ENCODE measurements at regions not wholly inside any gene's neighbourhood (a gene's known extent, or its start where the extent isn't known, plus 50 kb on each side); places are given as distances from the start of the nearest gene placed in this dataset.

GRCh38 chr4:183834252-183834651 lies 70.9 kb upstream of the STOX2 start:
- no peak for TF ChIP-seq CTCF (IDR thresholded peaks at IDR 0.05; ENCODE audit: low read depth, low read length)
- H3K4me3 ChIP-seq (ENCODE audit: low read depth, low read length), result no peak overlapping the region

GRCh38 chr4:183837222-183837621 lies 67.9 kb upstream of the STOX2 start:
- no peak overlapping the region for H3K4me3 ChIP-seq (ENCODE audit: low read depth, low read length)
- no peak for TF ChIP-seq CTCF (IDR thresholded peaks at IDR 0.05; ENCODE audit: low read depth, low read length)

- no peak for TF ChIP-seq CTCF (IDR thresholded peaks at IDR 0.05; ENCODE audit: low read depth, low read length)
- no peak overlapping the region for H3K4me3 ChIP-seq (ENCODE audit: low read depth, low read length)
Measured at GRCh38 chr4:183838987-183839712, 66.0 kb upstream of the STOX2 start.

- TF ChIP-seq CTCF (IDR thresholded peaks at IDR 0.05; ENCODE audit: low read depth, low read length), result peak; percentile 69
- H3K4me3 ChIP-seq (ENCODE audit: low read depth, low read length), result no peak overlapping the region
Measured at GRCh38 chr4:183840311-183840710, 64.8 kb upstream of the STOX2 start.

GRCh38 chr4:183841001-183841400 lies 64.1 kb upstream of the STOX2 start:
- no peak for TF ChIP-seq CTCF (IDR thresholded peaks at IDR 0.05; ENCODE audit: low read depth, low read length)
- no peak overlapping the region for H3K4me3 ChIP-seq (ENCODE audit: low read depth, low read length)

GRCh38 chr4:183842129-183842528 lies 63.0 kb upstream of the STOX2 start:
- TF ChIP-seq CTCF (IDR thresholded peaks at IDR 0.05; ENCODE audit: low read depth, low read length), result no peak
- no peak overlapping the region for H3K4me3 ChIP-seq (ENCODE audit: low read depth, low read length)

- no peak for TF ChIP-seq CTCF (IDR thresholded peaks at IDR 0.05; ENCODE audit: low read depth, low read length)
- H3K4me3 ChIP-seq (ENCODE audit: low read depth, low read length), result no peak overlapping the region
Measured at GRCh38 chr4:183843248-183843671, 61.8 kb upstream of the STOX2 start.

Data from WI38 (cell line).